Peyer's patch (tissue), 4 donors: ENCODE measurements at regions not wholly inside any gene's neighbourhood (a gene's known extent, or its start where the extent isn't known, plus 50 kb on each side); places are given as distances from the start of the nearest gene placed in this dataset.

Source experiments
- POLR2A ChIP-seq, 2 donors: fragments of 450-650 bp; IDR thresholded peaks; one replicate each; pipeline ENCODE4 v1.5.1; 2017; ENCODE audit warnings: antibody characterized with exemption in 2 of 2, mild to moderate bottlenecking in 2 of 2, moderate library complexity in 2 of 2
- TF ChIP-seq, protein P1 (sequence below), 6 experiments: fragments of 450-650 bp in 4 of 6; fragments of 200-600 bp in 2 of 6; sonication (generic) in 1 of 6; IDR thresholded peaks; one replicate each; pipeline ENCODE4 v1.5.1; 2017 to 2019; ENCODE audit warnings: antibody characterized with exemption in 6 of 6, mild to moderate bottlenecking in 3 of 6, moderate library complexity in 1 of 6

DNA sequence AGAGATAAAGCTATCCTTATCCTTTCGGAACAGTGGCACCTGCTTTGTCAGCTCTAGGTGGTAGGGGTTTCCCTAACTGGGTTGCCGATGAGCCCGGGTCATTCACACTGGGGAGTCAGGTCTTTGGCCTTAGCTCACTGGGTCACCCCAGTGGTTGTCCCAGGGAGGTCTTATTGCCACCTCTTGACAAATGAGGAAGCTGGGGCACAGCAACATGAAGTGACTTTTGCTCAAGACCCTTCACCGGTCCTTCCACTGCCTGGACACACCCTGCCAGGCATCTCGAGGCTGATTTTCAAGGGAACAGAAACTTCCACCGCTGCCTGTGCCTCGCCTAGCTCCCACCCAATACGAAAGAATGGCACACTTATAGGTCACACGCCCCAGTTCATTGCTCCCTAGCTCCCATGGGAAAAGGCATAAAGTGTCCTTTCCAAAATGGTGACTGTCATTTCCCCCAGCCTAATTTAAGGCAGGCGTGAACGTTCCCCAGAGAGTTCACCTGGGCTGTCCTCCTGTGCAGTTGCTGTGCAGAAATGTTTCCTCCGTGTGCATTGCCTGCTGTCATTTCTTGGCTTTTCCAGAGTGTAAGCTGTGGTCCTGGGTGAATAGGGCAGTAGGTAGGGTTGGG lies 156.1 kb upstream of the CCND2 start:
- TF ChIP-seq, protein P1, sequence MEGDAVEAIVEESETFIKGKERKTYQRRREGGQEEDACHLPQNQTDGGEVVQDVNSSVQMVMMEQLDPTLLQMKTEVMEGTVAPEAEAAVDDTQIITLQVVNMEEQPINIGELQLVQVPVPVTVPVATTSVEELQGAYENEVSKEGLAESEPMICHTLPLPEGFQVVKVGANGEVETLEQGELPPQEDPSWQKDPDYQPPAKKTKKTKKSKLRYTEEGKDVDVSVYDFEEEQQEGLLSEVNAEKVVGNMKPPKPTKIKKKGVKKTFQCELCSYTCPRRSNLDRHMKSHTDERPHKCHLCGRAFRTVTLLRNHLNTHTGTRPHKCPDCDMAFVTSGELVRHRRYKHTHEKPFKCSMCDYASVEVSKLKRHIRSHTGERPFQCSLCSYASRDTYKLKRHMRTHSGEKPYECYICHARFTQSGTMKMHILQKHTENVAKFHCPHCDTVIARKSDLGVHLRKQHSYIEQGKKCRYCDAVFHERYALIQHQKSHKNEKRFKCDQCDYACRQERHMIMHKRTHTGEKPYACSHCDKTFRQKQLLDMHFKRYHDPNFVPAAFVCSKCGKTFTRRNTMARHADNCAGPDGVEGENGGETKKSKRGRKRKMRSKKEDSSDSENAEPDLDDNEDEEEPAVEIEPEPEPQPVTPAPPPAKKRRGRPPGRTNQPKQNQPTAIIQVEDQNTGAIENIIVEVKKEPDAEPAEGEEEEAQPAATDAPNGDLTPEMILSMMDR (IDR thresholded peaks at IDR 0.05), result no peak
- TF ChIP-seq POLR2A (IDR thresholded peaks at IDR 0.05), result no peak
